ENCODE measurements at regions not wholly inside any gene's neighbourhood (a gene's known extent, or its start where the extent isn't known, plus 50 kb on each side); places are given as distances from the start of the nearest gene placed in this dataset.
"Not testable (repeated sequence)": the region's sequence is repeated elsewhere in the genome, so short reads cannot be mapped to it uniquely, and the experiment has no call there.

- no peak for TF ChIP-seq GLIS3 (CRISPR knock-in tag; IDR thresholded peaks at IDR 0.05)
These were observed 230.4 kb downstream of the SP3 start for GRCh38 chr2:173734797-173735196.

GRCh38 chr2:173737954-173738575 lies 227.1 kb downstream of the SP3 start:
- not testable (repeated sequence) for ATAC-seq

More at GRCh38 chr2:173734797-173735196, 230.4 kb downstream of the SP3 start:
- ATAC-seq, result no peak

GRCh38 chr2:173739006-173739405 lies 226.2 kb downstream of the SP3 start:
- no peak for ATAC-seq
- TF ChIP-seq CREB5 (CRISPR knock-in tag; IDR thresholded peaks at IDR 0.05; ENCODE audit: low read depth) (no peak), ARNTL (CRISPR knock-in tag; IDR thresholded peaks at IDR 0.05; ENCODE audit: borderline replicate concordance, low read depth) (no peak), SNAI2 (CRISPR knock-in tag; IDR thresholded peaks at IDR 0.05) (no peak), PPARA (CRISPR knock-in tag; IDR thresholded peaks at IDR 0.05; ENCODE audit: borderline replicate concordance) (no peak), ESRRG (CRISPR knock-in tag; IDR thresholded peaks at IDR 0.05) (no peak), CSDC2 (CRISPR knock-in tag; IDR thresholded peaks at IDR 0.05) (no peak), PATZ1 (CRISPR knock-in tag; IDR thresholded peaks at IDR 0.05; ENCODE audit: borderline replicate concordance) (no peak), ISL1 (CRISPR knock-in tag; IDR thresholded peaks at IDR 0.05) (no peak), RARB (CRISPR knock-in tag; IDR thresholded peaks at IDR 0.05) (no peak), TOX (CRISPR knock-in tag; IDR thresholded peaks at IDR 0.05; ENCODE audit: borderline replicate concordance) (no peak), POU6F1 (CRISPR knock-in tag; IDR thresholded peaks at IDR 0.05; ENCODE audit: borderline replicate concordance, low read depth) (no peak)

GRCh38 chr2:173740639-173741038 lies 224.5 kb downstream of the SP3 start:
- no peak for ATAC-seq
- TF ChIP-seq ESRRG (CRISPR knock-in tag; IDR thresholded peaks at IDR 0.05) (no peak), CSRNP3 (CRISPR knock-in tag; IDR thresholded peaks at IDR 0.05) (no peak), CREB5 (CRISPR knock-in tag; IDR thresholded peaks at IDR 0.05; ENCODE audit: low read depth) (no peak), ZC3H10 (CRISPR knock-in tag; IDR thresholded peaks at IDR 0.05) (no peak), PPARA (CRISPR knock-in tag; IDR thresholded peaks at IDR 0.05; ENCODE audit: borderline replicate concordance) (no peak), ZNF565 (CRISPR knock-in tag; conservative IDR thresholded peaks at IDR 0.05; ENCODE audit: low read depth) (no peak), GLIS3 (CRISPR knock-in tag; IDR thresholded peaks at IDR 0.05) (no peak), BACH2 (CRISPR knock-in tag; IDR thresholded peaks at IDR 0.05; ENCODE audit: borderline replicate concordance) (no peak), CSDC2 (CRISPR knock-in tag; IDR thresholded peaks at IDR 0.05) (no peak), TSHZ2 (CRISPR knock-in tag; IDR thresholded peaks at IDR 0.05) (no peak), ISL1 (CRISPR knock-in tag; IDR thresholded peaks at IDR 0.05) (no peak), RARB (CRISPR knock-in tag; IDR thresholded peaks at IDR 0.05) (no peak), POU6F1 (CRISPR knock-in tag; IDR thresholded peaks at IDR 0.05; ENCODE audit: borderline replicate concordance, low read depth) (no peak), OSR1 (CRISPR knock-in tag; IDR thresholded peaks at IDR 0.05) (no peak)

All from SK-N-SH treated with all-trans-retinoic acid at 6 μM for 48 hours (cell line).